Middle frontal gyrus (tissue), 1 donor: ENCODE measurements at regions not wholly inside any gene's neighbourhood (a gene's known extent, or its start where the extent isn't known, plus 50 kb on each side); places are given as distances from the start of the nearest gene placed in this dataset.

Experiments used
- DNase-seq: peaks from one replicate; pipeline ENCODE4 v3.0.0-alpha.2; 2015; ENCODE audit warnings: low spot score; ENCODE audit errors: extremely low spot score

DNA sequence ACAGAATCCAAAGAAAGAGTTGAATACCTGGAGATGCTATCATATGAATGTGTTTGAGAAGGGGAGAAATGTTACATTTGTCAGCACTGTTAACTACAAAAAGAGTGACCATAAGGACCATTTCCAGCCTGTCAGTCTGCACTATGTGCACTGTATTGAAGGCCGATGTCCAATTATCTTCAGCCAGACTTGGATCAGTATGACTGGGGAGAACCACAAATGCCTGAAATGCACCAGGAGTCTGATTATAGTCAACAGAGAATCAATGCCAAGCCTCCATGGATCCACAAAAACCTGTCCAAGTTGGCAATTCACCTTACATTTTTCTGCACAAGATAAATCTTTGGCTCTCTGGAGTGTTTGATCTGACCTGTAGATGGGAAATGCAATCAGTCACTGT lies 697.5 kb upstream of the SGCG start:
- DNase-seq: no peak

- no peak for DNase-seq
Measured at GRCh38 chr13:22486490-22486889, 694.3 kb upstream of the SGCG start.

DNA sequence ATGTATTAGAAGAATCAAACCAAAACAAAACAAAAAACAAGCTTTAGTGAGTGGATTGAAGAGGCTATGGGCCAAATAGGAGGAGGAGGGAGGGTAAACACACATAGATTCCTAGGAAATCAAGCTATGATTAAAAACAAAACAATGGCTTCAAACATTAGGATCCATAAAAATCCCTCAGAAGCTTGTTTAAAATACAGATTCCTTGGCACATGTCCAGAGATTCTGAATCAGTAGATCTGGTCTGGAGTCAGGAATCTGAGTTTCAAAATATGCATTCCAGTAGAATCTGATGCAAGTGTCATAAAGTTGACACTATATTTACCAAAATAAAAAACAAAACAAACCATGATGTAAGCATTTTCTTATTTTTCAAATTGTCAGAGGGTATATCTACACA lies 692.8 kb upstream of the SGCG start:
- no peak for DNase-seq

- no peak for DNase-seq
Measured at GRCh38 chr13:22489771-22490170, 691.0 kb upstream of the SGCG start.

DNA sequence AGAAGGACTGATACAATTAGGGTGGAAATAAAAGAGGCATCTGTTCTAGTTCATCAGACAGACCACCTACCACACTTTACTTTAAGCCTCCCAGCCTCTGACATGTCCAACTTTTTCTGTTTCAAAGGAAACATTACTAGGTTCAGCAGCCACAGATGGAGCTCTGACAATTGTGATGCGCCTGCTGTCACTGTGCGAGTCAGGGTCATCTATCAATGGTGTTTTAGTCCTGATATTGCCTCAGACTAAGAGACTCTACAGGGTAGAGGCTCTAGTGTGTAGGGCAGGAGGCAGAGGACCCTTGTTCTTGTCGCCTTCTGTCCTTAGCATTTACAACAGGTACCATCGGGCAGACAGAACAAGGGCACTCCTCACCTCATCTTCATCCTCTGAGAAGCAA lies 685.0 kb upstream of the SGCG start:
- DNase-seq: no peak

- DNase-seq: no peak
Measured at GRCh38 chr13:22496803-22497508, 683.8 kb upstream of the SGCG start.

GRCh38 chr13:22497991-22498780 lies 682.6 kb upstream of the SGCG start:
- no peak for DNase-seq

GRCh38 chr13:22499919-22500318 lies 680.9 kb upstream of the SGCG start:
- no peak for DNase-seq

DNA sequence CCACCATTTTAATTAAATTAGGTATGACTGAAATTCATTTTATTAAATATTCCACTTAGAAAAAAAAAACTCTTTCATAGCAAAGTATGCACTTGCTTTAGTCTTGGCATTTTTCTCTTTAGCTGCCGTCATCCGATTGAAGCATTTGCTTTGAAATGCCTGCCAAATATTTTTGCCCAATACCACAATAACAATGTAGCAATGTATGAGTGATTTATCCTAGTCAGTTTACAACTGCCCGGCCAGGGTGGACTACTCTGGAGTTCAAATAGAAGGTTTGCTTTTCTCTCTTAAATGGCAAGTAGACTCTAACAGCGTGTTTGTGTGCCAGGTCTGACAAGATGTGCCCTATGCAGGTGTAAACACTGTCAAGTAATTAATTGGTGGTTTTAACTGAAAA lies 675.3 kb upstream of the SGCG start:
- DNase-seq: no peak

DNA sequence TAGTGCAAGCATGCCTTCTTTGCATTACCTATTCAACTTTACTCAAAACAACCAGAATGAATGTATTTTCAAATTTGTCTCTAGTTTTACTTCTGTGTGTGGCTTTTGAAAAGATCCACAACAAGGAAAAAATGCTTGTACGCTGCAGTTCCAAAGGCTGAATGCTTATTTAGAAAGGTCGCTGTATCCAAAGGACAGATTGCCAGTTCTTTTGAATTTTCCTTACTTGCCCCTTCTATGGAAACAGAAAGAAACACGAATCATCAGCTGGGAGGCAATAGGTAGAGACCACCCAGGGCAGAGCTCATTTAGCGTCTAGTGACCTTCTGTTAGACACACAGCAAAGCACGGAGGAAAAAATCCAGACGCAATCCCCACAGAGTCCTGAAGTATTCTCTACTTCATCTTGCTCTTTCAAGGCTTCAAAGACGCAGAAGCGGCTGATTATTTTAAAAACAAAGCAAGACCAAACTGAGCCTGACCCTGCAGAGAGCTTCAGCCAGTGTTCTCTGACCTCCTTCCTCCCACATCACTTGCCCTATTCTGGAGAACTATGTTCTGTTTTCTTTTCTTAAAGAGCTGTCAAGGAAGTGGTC lies 674.6 kb upstream of the SGCG start:
- no peak for DNase-seq

GRCh38 chr13:22517544-22517943 lies 663.2 kb upstream of the SGCG start:
- DNase-seq: no peak

DNA sequence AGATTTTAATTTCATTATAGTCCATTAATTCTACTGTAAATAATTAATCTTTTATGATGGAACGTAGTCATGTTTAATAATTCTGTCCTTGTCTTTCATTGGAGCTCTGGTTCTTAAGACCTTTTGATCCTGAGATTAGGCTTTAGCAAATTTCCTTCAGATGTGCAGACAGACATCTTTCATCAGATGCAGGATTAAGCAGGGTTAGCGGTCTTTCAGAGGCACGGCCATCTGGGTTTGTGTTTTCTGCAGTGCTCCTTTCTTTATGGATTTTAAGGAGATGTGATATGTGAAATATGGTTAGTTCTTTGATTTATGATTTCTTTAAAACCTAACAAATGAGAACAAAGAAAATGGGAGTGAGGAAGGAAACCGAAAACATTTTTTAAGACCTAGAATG lies 643.9 kb upstream of the SGCG start:
- no peak for DNase-seq

- DNase-seq: no peak
Measured at GRCh38 chr13:22538400-22538799, 642.4 kb upstream of the SGCG start.

DNA sequence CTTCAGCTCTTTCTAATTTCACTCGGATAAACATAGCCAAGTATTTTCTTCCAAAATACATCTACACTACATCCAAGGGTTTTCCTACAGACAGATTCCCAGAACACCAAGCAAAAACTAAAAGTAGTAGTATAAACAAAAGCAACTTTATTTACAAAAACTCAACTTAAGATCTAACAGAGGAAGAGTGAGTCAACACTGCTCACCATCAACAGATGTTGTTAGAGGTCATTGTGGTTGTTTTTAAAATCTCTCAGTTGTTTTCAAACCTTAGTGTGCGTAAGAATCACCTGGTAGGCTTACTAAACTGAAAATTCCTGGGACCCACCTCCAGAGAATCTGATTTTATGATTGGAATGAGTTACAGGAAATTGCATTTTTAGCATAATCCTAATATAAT lies 631.7 kb upstream of the SGCG start:
- no peak for DNase-seq

DNA sequence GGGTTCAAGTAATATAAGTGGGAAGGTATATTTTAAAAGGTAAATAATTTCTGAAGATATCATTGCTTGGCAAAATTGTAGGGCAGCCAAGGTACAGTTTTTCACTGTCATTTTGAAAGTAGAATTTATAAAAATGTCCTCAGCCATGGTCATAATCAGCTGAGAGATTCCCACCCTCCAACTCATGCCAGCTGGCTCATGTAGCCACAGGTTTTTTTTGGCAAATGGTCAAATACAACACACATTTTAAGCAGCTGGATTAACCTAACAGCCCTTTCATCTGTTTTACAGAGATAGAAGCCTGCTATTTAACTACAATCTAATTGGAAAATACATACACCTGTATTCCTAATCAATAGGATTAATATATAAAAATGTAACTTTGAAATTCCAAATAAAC lies 619.2 kb upstream of the SGCG start:
- no peak for DNase-seq

DNA sequence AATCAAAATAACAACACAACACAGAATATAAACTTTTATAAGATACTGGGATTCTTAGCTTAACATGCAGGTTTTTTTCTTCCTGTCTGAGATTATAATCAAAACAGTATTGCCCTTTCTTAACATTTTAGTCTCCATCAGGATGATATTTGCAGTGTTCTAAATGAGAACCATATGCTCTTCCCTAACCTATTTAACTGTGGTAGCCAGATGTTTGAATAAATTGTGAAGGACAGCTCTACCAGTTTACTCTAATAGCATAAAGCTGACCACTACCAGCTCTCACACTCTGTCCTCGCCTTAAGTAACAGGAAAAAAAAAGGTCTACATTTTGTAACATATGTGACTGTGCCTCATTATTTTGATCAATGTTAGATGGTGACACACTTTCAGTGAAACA lies 618.7 kb upstream of the SGCG start:
- no peak for DNase-seq

GRCh38 chr13:22563272-22563671 lies 617.5 kb upstream of the SGCG start:
- DNase-seq: no peak

GRCh38 chr13:22569811-22570210 lies 611.0 kb upstream of the SGCG start:
- no peak for DNase-seq

- DNase-seq: no peak
Measured at GRCh38 chr13:22589880-22590279, 590.9 kb upstream of the SGCG start.

DNA sequence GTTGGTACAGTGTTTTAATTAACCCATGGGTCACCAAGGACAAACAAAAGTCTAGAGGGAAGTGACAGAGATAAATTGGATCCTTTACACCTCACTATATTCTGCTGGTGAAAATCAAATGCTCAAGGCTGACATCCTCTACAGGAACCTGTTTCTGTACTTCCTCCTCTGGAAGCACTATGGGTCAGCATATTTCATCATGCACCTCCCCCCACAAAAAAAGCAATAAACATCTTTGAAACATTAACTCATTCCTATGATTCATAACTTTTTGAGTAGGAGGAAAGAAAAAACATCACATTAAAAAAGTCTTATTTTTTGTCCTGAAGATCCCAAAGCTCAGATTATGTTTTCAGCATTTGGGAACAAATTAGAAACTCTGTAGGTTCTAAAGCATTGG lies 588.3 kb upstream of the SGCG start:
- DNase-seq: no peak

DNA sequence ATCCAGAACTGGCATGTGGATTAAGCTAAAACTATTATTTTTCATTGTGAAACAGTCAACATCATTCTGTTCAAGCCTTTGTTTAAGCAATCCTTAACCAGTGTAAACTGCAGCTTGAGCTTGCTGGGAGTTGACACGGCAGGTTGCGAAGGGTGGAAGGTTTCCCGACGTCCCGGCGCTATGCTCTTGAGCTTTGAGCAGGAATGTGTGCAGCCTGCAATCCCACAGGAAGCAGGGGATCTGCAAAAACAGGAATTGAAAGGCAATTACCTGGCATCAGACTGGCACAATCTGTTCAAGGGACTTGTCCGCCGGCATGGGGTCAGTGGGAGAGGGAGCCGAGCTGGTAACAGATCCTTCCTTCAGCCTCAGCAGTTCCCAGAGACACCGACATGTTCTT lies 586.7 kb upstream of the SGCG start:
- no peak for DNase-seq

- no peak for DNase-seq
Measured at GRCh38 chr13:22596171-22596863, 584.5 kb upstream of the SGCG start.
